ENCODE measurements at regions not wholly inside any gene's neighbourhood (a gene's known extent, or its start where the extent isn't known, plus 50 kb on each side); places are given as distances from the start of the nearest gene placed in this dataset.

- Histone ChIP-seq H3K79me2 (ENCODE audit: control insufficient read depth, insufficient read depth, low read length) (no peaks in the 10 kb centered on the region), H3K9me1 (ENCODE audit: control insufficient read depth, insufficient read depth, low read length) (no peaks in the 10 kb centered on the region), H3K4me2 (ENCODE audit: insufficient read depth, low read length) (no peak overlapping the region), H3K9me3 (replicated peaks; ENCODE audit: control insufficient read depth, insufficient read depth, low read depth, low read length) (no peaks in the 10 kb centered on the region; the same call in 1 of the 2 replicates), H3K9ac (ENCODE audit: insufficient read depth in 1 of 2, low read depth in 2 of 2, low read length in 2 of 2) (no peak overlapping the region), H3K27me3 (ENCODE audit: control insufficient read depth in 2 of 2, insufficient read depth in 2 of 2, low read length in 2 of 2) (no peaks in the 10 kb centered on the region), H3K4me1 (replicated peaks in 1 of 2; ENCODE audit: control insufficient read depth in 2 of 2, insufficient read depth in 2 of 2, low read length in 2 of 2) (no peaks in the 10 kb centered on the region), H2AFZ (ENCODE audit: low read depth, low read length) (no peak overlapping the region), H4K20me1 (replicated peaks; ENCODE audit: control insufficient read depth, insufficient read depth, low read length) (no peaks in the 10 kb centered on the region), H3K36me3 (ENCODE audit: control insufficient read depth, insufficient read depth, low read length) (no peaks in the 10 kb centered on the region), H3K4me3 (no peak overlapping the region), H3K27ac (ENCODE audit: extremely low read depth, low read depth, low read length) (no peak overlapping the region)
- POLR2A ChIA-PET = no interaction called here
- WGBS (ENCODE audit: insufficient coverage, low coverage, missing lambda C conversion rate) = 0% methylated on average over 6 of the region's 9 CpGs
- no peak for FAIRE-seq
- DNase-seq (ENCODE audit: extremely low read depth in 1 of 4, low spot score in 3 of 4) = no peak
- intact Hi-C loops (cut with micrococcal nuclease) (no loop called here), in situ Hi-C loops (cut with MboI) (no loop called here)
- BruUV-seq (replicated peaks) = no TSS peak
- CTCF ChIA-PET (ENCODE audit: low intra/inter-chr PET ratio) = no interaction called here
- no peak for ATAC-seq
- TF ChIP-seq NCOA4 (IDR thresholded peaks at IDR 0.05; ENCODE audit: partially characterized antibody) (no peak), SFPQ (IDR thresholded peaks at IDR 0.05; ENCODE audit: low read depth, low read length) (no peak), HLTF (IDR thresholded peaks at IDR 0.05) (no peak), ZNF707 (CRISPR knock-in tag; conservative IDR thresholded peaks at IDR 0.05) (no peak), ARID4B (CRISPR knock-in tag; IDR thresholded peaks at IDR 0.05) (no peak), ZNF561 (CRISPR knock-in tag; conservative IDR thresholded peaks at IDR 0.05) (no peak), CREB5 (CRISPR knock-in tag; IDR thresholded peaks at IDR 0.05) (no peak)
These were observed 1025.3 kb upstream of the CNTNAP5 start for GRCh38 chr2:122999821-123000220.
